ENCODE measurements at regions not wholly inside any gene's neighbourhood (a gene's known extent, or its start where the extent isn't known, plus 50 kb on each side); places are given as distances from the start of the nearest gene placed in this dataset.
"Not testable (repeated sequence)": the region's sequence is repeated elsewhere in the genome, so short reads cannot be mapped to it uniquely, and the experiment has no call there.

DNA sequence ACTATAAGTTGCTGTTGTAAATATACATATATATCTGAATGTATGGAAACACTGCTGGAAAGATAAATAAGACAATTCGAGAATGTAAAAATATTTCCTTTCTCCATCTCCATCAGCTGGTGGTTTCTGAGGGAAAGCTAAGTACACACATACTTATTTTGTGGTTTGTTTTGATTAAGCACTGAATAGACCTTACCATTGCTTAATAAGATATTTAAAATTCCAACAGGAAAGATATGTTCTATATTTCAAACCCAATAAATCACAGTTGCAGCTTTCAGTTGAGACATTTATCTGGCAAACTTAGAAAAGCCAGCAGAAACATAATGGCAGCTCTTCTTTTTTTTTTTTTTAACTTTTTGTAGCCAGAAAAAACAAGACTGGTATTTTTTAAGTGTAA, 160.4 kb downstream of the VGLL3 start:
- WGBS (ENCODE audit: low lambda C conversion rate, missing lambda C conversion rate): 58% methylated on average over 1 of the region's 1 CpG
- H3K27ac ChIP-seq: no peak overlapping the region
- H3K9me3 ChIP-seq (ENCODE audit: low read depth): no peaks in the 10 kb centered on the region
- H3K36me3 ChIP-seq (replicated peaks; ENCODE audit: insufficient read depth, low read depth): no peaks in the 10 kb centered on the region
- no peaks in the 10 kb centered on the region for H3K79me2 ChIP-seq
- H3K4me2 ChIP-seq: no peak overlapping the region
- no peak for DNase-seq (ENCODE audit: low spot score)
- no peak overlapping the region for H3K4me3 ChIP-seq
- H3K27me3 ChIP-seq: no peaks in the 10 kb centered on the region
- no peaks in the 10 kb centered on the region for H4K20me1 ChIP-seq (ENCODE audit: insufficient read depth, poor library complexity, severe bottlenecking)
- TF ChIP-seq, protein P1, sequence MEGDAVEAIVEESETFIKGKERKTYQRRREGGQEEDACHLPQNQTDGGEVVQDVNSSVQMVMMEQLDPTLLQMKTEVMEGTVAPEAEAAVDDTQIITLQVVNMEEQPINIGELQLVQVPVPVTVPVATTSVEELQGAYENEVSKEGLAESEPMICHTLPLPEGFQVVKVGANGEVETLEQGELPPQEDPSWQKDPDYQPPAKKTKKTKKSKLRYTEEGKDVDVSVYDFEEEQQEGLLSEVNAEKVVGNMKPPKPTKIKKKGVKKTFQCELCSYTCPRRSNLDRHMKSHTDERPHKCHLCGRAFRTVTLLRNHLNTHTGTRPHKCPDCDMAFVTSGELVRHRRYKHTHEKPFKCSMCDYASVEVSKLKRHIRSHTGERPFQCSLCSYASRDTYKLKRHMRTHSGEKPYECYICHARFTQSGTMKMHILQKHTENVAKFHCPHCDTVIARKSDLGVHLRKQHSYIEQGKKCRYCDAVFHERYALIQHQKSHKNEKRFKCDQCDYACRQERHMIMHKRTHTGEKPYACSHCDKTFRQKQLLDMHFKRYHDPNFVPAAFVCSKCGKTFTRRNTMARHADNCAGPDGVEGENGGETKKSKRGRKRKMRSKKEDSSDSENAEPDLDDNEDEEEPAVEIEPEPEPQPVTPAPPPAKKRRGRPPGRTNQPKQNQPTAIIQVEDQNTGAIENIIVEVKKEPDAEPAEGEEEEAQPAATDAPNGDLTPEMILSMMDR (IDR thresholded peaks at IDR 0.05; ENCODE audit: poor library complexity): no peak
- TF ChIP-seq EZH2 (IDR thresholded peaks at IDR 0.05; ENCODE audit: borderline replicate concordance): no peak
- TF ChIP-seq EZH2phosphoT487 (IDR thresholded peaks at IDR 0.05; ENCODE audit: low read depth, severe bottlenecking, unreplicated experiment): no peak
- no peaks in the 10 kb centered on the region for H3K9me2 ChIP-seq (replicated peaks; ENCODE audit: insufficient read depth)
- no peak overlapping the region for H2AFZ ChIP-seq
- no peaks in the 10 kb centered on the region for H3K4me1 ChIP-seq (ENCODE audit: insufficient read depth)

DNA sequence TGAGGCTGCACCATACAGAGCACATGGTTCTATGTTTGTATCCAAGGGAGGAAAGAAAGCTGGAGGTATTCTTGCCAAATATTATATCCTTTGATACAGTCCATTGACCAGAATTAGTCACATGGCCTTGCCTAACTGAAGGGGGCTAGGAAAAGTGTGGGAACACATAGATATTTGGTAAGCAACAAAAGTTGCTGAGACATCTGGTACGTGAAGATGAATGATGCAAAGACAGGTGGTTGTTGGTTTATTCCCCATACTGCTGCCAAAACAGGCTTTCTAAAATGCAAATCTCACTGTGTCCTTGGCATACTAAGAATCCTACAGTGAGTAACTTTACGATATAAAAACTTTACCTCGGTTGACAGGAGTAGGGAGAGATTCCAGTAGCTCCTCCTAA, 162.2 kb downstream of the VGLL3 start:
- Histone ChIP-seq H3K4me2 (no peak overlapping the region), H3K4me3 (no peak overlapping the region), H3K79me2 (no peaks in the 10 kb centered on the region), H3K9me2 (replicated peaks; ENCODE audit: insufficient read depth) (no peaks in the 10 kb centered on the region), H4K20me1 (ENCODE audit: insufficient read depth, poor library complexity, severe bottlenecking) (no peaks in the 10 kb centered on the region), H3K4me1 (ENCODE audit: insufficient read depth) (no peaks in the 10 kb centered on the region), H3K9me3 (ENCODE audit: low read depth) (no peaks in the 10 kb centered on the region), H3K27me3 (no peaks in the 10 kb centered on the region), H3K27ac (no peak overlapping the region), H2AFZ (no peak overlapping the region), H3K36me3 (replicated peaks; ENCODE audit: insufficient read depth, low read depth) (no peaks in the 10 kb centered on the region)
- no peak for DNase-seq (ENCODE audit: low spot score)
- 86% methylated on average over 3 of the region's 3 CpGs for WGBS (ENCODE audit: low lambda C conversion rate, missing lambda C conversion rate)
- TF ChIP-seq, protein P1 (IDR thresholded peaks at IDR 0.05; ENCODE audit: poor library complexity): no peak
- TF ChIP-seq EZH2 (IDR thresholded peaks at IDR 0.05; ENCODE audit: borderline replicate concordance): no peak
- no peak for TF ChIP-seq EZH2phosphoT487 (IDR thresholded peaks at IDR 0.05; ENCODE audit: low read depth, severe bottlenecking, unreplicated experiment)

GRCh38 chr3:86827582-86827981, 163.4 kb downstream of the VGLL3 start:
- not testable (repeated sequence) for H3K36me3 ChIP-seq (replicated peaks; ENCODE audit: insufficient read depth, low read depth); H2AFZ ChIP-seq; H3K27me3 ChIP-seq; H3K4me3 ChIP-seq; DNase-seq (ENCODE audit: low spot score); H3K79me2 ChIP-seq; H3K9me2 ChIP-seq (replicated peaks; ENCODE audit: insufficient read depth); H4K20me1 ChIP-seq (ENCODE audit: insufficient read depth, poor library complexity, severe bottlenecking); H3K27ac ChIP-seq; H3K9me3 ChIP-seq (ENCODE audit: low read depth); H3K4me1 ChIP-seq (ENCODE audit: insufficient read depth); H3K4me2 ChIP-seq
- 95% methylated on average over 10 of the region's 10 CpGs for WGBS (ENCODE audit: low lambda C conversion rate, missing lambda C conversion rate)

GRCh38 chr3:86826292-86826691, 164.7 kb downstream of the VGLL3 start:
- Histone ChIP-seq H3K27me3 (no peaks in the 10 kb centered on the region), H3K36me3 (replicated peaks; ENCODE audit: insufficient read depth, low read depth) (no peaks in the 10 kb centered on the region), H3K79me2 (no peaks in the 10 kb centered on the region), H3K4me2 (no peak overlapping the region), H3K27ac (no peak overlapping the region), H3K4me3 (no peak overlapping the region), H3K9me3 (ENCODE audit: low read depth) (no peaks in the 10 kb centered on the region), H2AFZ (no peak overlapping the region), H3K4me1 (ENCODE audit: insufficient read depth) (no peaks in the 10 kb centered on the region), H3K9me2 (replicated peaks; ENCODE audit: insufficient read depth) (no peaks in the 10 kb centered on the region), H4K20me1 (ENCODE audit: insufficient read depth, poor library complexity, severe bottlenecking) (no peaks in the 10 kb centered on the region)
- TF ChIP-seq EZH2 (IDR thresholded peaks at IDR 0.05; ENCODE audit: borderline replicate concordance) (no peak), EZH2phosphoT487 (IDR thresholded peaks at IDR 0.05; ENCODE audit: low read depth, severe bottlenecking, unreplicated experiment) (no peak)
- TF ChIP-seq, protein P1 (IDR thresholded peaks at IDR 0.05; ENCODE audit: poor library complexity): no peak
- 97% methylated on average over 4 of the region's 4 CpGs for WGBS (ENCODE audit: low lambda C conversion rate, missing lambda C conversion rate)
- DNase-seq (ENCODE audit: low spot score): no peak
